ENCODE measurements at regions not wholly inside any gene's neighbourhood (a gene's known extent, or its start where the extent isn't known, plus 50 kb on each side); places are given as distances from the start of the nearest gene placed in this dataset.

GRCh38 chr2:81550277-81550676, 1245.7 kb upstream of the LRRTM1 start:
- Histone ChIP-seq H3K4me2 (ENCODE audit: insufficient read depth, low read length) (no peak overlapping the region), H3K9me1 (ENCODE audit: control insufficient read depth, insufficient read depth, low read length) (no peaks in the 10 kb centered on the region), H4K20me1 (replicated peaks; ENCODE audit: control insufficient read depth, insufficient read depth, low read length) (no peaks in the 10 kb centered on the region), H3K9me3 (replicated peaks; ENCODE audit: control insufficient read depth, insufficient read depth, low read depth, low read length) (peaks cover 3% of the 10 kb centered on the region; the same call in 1 of the 2 replicates), H3K9ac (ENCODE audit: insufficient read depth in 1 of 2, low read depth in 2 of 2, low read length in 2 of 2) (no peak overlapping the region), H3K4me1 (replicated peaks in 1 of 2; ENCODE audit: control insufficient read depth in 2 of 2, insufficient read depth in 2 of 2, low read length in 2 of 2) (no peaks in the 10 kb centered on the region), H3K27ac (ENCODE audit: extremely low read depth, low read depth, low read length) (no peak overlapping the region), H3K27me3 (ENCODE audit: control insufficient read depth in 2 of 2, insufficient read depth in 2 of 2, low read length in 2 of 2) (no peaks in the 10 kb centered on the region), H3K4me3 (no peak overlapping the region), H3K36me3 (ENCODE audit: control insufficient read depth, insufficient read depth, low read length) (no peaks in the 10 kb centered on the region), H3K79me2 (ENCODE audit: control insufficient read depth, insufficient read depth, low read length) (no peaks in the 10 kb centered on the region), H2AFZ (ENCODE audit: low read depth, low read length) (no peak overlapping the region)
- 32% methylated on average over 3 of the region's 3 CpGs for WGBS (ENCODE audit: insufficient coverage, low coverage, missing lambda C conversion rate)
- ChIA-PET POLR2A (no interaction called here), CTCF (ENCODE audit: low intra/inter-chr PET ratio) (no interaction called here)
- in situ Hi-C loops (cut with MboI), result no loop called here
- TF ChIP-seq CEBPG (CRISPR knock-in tag; IDR thresholded peaks at IDR 0.05), result no peak
- peak in 1 of 2 experiments; percentile 81; a peak in 2 of 4 replicates for TF ChIP-seq CEBPG (tag; conservative IDR thresholded peaks at IDR 0.05 in 1 of 2, IDR thresholded peaks at IDR 0.05 in 1 of 2)
- peak; percentile 71 for TF ChIP-seq CEBPB (tag; IDR thresholded peaks at IDR 0.05)
- TF ChIP-seq SMARCA5 (IDR thresholded peaks at IDR 0.05), result no peak
- ATAC-seq (no peak), DNase-seq (ENCODE audit: extremely low read depth in 1 of 4, low spot score in 3 of 4) (no peak), FAIRE-seq (no peak)
- BruUV-seq (replicated peaks), result no TSS peak
- intact Hi-C loops (cut with micrococcal nuclease), result no loop called here

DNA sequence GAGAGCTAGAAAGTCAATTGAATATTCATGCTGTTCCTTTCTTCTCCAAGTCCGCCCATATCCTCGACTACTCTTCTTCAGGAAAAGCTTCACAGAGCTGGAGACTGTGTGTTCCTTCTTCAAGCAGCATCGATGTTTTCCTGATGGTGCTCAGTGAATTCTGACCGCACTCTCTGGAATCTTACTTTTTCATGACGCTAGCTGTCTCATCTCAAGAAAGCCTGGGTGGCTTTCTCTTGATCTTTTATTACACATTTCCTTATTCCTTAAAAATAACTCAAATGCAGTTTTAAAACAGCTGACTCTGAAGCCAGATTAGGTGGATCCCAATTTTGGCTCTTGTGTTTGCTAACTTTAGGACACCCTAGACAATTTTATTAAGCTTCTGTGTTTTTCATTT, 1245.1 kb upstream of the LRRTM1 start:
- H3K79me2 ChIP-seq (ENCODE audit: control insufficient read depth, insufficient read depth, low read length), result no peaks in the 10 kb centered on the region
- CTCF ChIA-PET (ENCODE audit: low intra/inter-chr PET ratio), result no interaction called here
- POLR2A ChIA-PET, result interaction anchor here (1.1 kb wide), 1 partner anchor 18 kb away, joined by 4 read pairs; no protein-coding TSS in a partner anchor
- H3K9me1 ChIP-seq (ENCODE audit: control insufficient read depth, insufficient read depth, low read length), result no peaks in the 10 kb centered on the region
- peaks cover 1% of the 10 kb centered on the region; the same call in 1 of the 2 replicates for H3K9me3 ChIP-seq (replicated peaks; ENCODE audit: control insufficient read depth, insufficient read depth, low read depth, low read length)
- no peak overlapping the region for H3K4me2 ChIP-seq (ENCODE audit: insufficient read depth, low read length)
- no peak overlapping the region for H3K9ac ChIP-seq (ENCODE audit: insufficient read depth in 1 of 2, low read depth in 2 of 2, low read length in 2 of 2)
- H3K4me1 ChIP-seq (replicated peaks in 1 of 2; ENCODE audit: control insufficient read depth in 2 of 2, insufficient read depth in 2 of 2, low read length in 2 of 2), result no peaks in the 10 kb centered on the region
- ATAC-seq (no peak), FAIRE-seq (no peak), DNase-seq (ENCODE audit: extremely low read depth in 1 of 4, low spot score in 3 of 4) (no peak)
- in situ Hi-C loops (cut with MboI) (no loop called here), intact Hi-C loops (cut with micrococcal nuclease) (no loop called here)
- BruUV-seq (replicated peaks), result no TSS peak
- no peaks in the 10 kb centered on the region for H3K27me3 ChIP-seq (ENCODE audit: control insufficient read depth in 2 of 2, insufficient read depth in 2 of 2, low read length in 2 of 2)
- H3K36me3 ChIP-seq (ENCODE audit: control insufficient read depth, insufficient read depth, low read length), result no peaks in the 10 kb centered on the region
- H4K20me1 ChIP-seq (replicated peaks; ENCODE audit: control insufficient read depth, insufficient read depth, low read length), result no peaks in the 10 kb centered on the region
- H3K27ac ChIP-seq (ENCODE audit: extremely low read depth, low read depth, low read length), result no peak overlapping the region
- H3K4me3 ChIP-seq, result no peak overlapping the region
- WGBS (ENCODE audit: insufficient coverage, low coverage, missing lambda C conversion rate), result 23% methylated on average over 5 of the region's 5 CpGs
- H2AFZ ChIP-seq (ENCODE audit: low read depth, low read length), result no peak overlapping the region
- TF ChIP-seq, protein P1, sequence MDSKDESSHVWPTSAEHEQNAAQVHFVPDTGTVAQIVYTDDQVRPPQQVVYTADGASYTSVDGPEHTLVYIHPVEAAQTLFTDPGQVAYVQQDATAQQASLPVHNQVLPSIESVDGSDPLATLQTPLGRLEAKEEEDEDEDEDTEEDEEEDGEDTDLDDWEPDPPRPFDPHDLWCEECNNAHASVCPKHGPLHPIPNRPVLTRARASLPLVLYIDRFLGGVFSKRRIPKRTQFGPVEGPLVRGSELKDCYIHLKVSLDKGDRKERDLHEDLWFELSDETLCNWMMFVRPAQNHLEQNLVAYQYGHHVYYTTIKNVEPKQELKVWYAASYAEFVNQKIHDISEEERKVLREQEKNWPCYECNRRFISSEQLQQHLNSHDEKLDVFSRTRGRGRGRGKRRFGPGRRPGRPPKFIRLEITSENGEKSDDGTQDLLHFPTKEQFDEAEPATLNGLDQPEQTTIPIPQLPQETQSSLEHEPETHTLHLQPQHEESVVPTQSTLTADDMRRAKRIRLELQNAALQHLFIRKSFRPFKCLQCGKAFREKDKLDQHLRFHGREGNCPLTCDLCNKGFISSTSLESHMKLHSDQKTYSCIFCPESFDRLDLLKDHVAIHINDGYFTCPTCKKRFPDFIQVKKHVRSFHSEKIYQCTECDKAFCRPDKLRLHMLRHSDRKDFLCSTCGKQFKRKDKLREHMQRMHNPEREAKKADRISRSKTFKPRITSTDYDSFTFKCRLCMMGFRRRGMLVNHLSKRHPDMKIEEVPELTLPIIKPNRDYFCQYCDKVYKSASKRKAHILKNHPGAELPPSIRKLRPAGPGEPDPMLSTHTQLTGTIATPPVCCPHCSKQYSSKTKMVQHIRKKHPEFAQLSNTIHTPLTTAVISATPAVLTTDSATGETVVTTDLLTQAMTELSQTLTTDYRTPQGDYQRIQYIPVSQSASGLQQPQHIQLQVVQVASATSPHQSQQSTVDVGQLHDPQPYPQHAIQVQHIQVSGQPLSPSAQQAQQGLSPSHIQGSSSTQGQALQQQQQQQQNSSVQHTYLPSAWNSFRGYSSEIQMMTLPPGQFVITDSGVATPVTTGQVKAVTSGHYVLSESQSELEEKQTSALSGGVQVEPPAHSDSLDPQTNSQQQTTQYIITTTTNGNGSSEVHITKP (IDR thresholded peaks at IDR 0.05; ENCODE audit: partially characterized antibody), result no peak
- TF ChIP-seq NCOA4 (IDR thresholded peaks at IDR 0.05; ENCODE audit: partially characterized antibody) (no peak), ZBTB2 (IDR thresholded peaks at IDR 0.05) (no peak), HDAC1 (IDR thresholded peaks at IDR 0.05) (no peak), XRCC3 (IDR thresholded peaks at IDR 0.05) (no peak)
- TF ChIP-seq, protein P2, sequence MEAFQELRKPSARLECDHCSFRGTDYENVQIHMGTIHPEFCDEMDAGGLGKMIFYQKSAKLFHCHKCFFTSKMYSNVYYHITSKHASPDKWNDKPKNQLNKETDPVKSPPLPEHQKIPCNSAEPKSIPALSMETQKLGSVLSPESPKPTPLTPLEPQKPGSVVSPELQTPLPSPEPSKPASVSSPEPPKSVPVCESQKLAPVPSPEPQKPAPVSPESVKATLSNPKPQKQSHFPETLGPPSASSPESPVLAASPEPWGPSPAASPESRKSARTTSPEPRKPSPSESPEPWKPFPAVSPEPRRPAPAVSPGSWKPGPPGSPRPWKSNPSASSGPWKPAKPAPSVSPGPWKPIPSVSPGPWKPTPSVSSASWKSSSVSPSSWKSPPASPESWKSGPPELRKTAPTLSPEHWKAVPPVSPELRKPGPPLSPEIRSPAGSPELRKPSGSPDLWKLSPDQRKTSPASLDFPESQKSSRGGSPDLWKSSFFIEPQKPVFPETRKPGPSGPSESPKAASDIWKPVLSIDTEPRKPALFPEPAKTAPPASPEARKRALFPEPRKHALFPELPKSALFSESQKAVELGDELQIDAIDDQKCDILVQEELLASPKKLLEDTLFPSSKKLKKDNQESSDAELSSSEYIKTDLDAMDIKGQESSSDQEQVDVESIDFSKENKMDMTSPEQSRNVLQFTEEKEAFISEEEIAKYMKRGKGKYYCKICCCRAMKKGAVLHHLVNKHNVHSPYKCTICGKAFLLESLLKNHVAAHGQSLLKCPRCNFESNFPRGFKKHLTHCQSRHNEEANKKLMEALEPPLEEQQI (IDR thresholded peaks at IDR 0.05), result no peak
